ENCODE measurements at regions not wholly inside any gene's neighbourhood (a gene's known extent, or its start where the extent isn't known, plus 50 kb on each side); places are given as distances from the start of the nearest gene placed in this dataset.

- TF ChIP-seq, protein P1, sequence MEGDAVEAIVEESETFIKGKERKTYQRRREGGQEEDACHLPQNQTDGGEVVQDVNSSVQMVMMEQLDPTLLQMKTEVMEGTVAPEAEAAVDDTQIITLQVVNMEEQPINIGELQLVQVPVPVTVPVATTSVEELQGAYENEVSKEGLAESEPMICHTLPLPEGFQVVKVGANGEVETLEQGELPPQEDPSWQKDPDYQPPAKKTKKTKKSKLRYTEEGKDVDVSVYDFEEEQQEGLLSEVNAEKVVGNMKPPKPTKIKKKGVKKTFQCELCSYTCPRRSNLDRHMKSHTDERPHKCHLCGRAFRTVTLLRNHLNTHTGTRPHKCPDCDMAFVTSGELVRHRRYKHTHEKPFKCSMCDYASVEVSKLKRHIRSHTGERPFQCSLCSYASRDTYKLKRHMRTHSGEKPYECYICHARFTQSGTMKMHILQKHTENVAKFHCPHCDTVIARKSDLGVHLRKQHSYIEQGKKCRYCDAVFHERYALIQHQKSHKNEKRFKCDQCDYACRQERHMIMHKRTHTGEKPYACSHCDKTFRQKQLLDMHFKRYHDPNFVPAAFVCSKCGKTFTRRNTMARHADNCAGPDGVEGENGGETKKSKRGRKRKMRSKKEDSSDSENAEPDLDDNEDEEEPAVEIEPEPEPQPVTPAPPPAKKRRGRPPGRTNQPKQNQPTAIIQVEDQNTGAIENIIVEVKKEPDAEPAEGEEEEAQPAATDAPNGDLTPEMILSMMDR (IDR thresholded peaks at IDR 0.05) = no peak
- no peak for TF ChIP-seq POLR2A (IDR thresholded peaks at IDR 0.05)
- TF ChIP-seq POLR2AphosphoS5 (IDR thresholded peaks at IDR 0.05) = no peak
Measured at GRCh38 chr7:159198016-159198724, 53.5 kb upstream of the VIPR2 start.
